NCI-H446 (cell line): ENCODE measurements at regions not wholly inside any gene's neighbourhood (a gene's known extent, or its start where the extent isn't known, plus 50 kb on each side); places are given as distances from the start of the nearest gene placed in this dataset.
"Not testable (repeated sequence)": the region's sequence is repeated elsewhere in the genome, so short reads cannot be mapped to it uniquely, and the experiment has no call there.

Experiments used
- DNase-seq, 2 experiments: peaks; one replicate each; lab custom pipeline; 2025; lab: John Stamatoyannopoulos, UW

DNA sequence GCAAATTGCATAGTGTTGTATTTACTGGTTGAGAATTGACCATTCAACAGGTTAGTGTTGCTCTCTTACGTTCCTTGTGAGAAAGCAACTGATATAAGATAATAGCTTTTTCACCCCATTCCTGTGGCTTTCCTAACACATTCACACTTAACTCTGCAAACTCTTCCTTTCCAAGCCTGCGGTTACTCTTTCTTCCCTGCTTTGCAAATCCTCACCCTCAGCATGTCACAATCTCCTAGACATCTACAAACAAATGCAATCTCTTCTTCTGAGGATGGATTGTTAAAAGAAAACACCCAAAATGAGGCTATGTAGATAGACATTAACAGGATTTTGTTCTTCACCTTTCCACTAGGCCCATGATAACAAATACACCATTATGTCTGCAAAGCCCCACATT lies 771.7 kb upstream of the PCDH7 start:
- no peak for DNase-seq

DNA sequence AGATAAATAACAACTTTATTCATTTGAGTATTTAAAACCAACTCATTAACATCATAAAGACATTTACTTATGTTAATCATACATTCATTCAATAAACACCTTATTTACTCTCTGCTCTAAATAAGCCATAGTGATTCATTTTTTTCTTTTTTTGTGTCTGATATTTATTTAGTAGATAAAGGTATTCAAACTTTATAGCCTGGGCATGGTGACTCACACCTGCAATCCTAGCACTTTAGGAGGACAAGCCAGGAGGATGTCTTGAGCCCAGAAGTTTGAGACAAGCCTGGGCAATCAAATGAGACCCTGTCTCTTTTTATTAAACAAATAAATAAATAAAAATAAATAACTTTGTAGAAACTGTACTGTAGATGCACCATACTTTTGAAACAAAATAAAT lies 771.3 kb upstream of the PCDH7 start:
- DNase-seq = no peak

DNA sequence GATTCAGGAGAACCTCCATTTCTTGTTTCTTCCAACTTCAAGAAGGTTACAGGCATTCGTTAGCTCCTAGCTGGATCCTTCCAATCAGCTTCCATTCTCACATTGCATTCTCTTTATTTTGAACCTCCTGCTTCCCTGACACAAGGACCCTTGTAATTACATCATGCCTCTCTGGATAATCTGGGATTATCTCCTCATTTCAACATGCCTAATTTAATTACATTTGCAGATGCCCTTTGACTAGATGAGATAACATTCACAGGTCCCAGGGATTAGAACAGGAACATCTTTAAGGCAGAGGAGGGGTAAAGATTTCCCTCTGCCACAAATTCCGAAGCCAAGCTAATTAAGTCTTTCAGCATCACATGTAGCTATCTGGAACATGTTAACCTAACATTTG lies 753.8 kb upstream of the PCDH7 start:
- no peak for DNase-seq

DNA sequence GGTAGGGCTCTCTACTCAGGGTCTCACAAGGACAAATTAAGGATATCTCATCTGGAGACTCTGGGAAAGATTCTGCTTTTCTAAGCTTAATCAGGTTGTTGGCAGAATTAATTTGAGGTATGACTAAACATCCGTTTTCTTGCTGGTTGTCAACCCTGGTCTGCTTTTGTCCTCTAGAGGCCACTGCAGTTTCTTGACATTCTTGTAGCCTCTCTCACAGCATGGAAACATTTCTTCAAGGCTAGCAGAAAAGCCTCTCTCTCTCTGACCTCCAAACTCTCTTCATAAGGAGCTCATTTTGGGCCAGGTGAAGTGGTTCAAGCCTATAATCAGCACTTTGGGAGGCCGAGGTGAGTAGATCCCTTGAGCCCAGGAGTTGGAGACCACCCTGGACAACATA lies 749.5 kb upstream of the PCDH7 start:
- DNase-seq = peak in 1 of 2 experiments; percentile 5

DNA sequence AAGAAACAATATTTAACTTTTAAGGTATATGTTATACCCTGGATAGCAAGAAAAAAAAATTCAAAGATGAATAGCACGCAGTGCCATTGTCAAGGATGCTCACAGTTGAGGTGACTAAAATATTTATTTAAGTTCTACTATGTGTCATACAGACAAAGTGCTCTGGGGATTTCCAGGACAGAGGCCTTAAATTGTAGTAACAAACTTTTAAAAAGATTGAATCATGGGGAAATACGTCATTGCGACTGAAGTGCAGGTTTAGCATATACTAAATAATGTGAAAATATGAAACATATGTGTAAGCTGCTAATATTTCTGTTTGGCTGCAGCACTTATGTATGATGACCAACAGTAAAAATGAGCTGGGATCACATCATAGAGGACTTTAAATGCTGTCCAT lies 748.0 kb upstream of the PCDH7 start:
- no peak for DNase-seq

DNA sequence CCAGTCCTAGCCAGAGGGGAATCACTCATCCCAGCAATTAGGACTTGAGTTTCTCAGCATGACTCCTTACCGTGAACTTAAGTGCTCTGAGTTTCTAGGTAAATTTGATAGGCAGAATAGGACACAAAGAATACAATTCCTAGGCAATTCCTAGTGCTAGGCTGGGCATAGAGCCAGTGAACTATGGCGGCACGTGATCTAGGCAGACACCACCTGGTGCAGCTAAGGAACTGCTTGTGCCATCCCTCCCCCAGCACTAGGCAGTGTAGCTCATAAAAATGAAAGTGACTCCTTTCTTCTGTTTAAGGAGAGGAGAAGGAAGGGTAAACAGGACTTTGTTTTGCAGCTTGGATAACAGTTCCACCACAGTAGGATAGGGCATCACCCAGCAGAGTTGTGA lies 736.3 kb upstream of the PCDH7 start:
- peak in 1 of 2 experiments; percentile 7 for DNase-seq

DNA sequence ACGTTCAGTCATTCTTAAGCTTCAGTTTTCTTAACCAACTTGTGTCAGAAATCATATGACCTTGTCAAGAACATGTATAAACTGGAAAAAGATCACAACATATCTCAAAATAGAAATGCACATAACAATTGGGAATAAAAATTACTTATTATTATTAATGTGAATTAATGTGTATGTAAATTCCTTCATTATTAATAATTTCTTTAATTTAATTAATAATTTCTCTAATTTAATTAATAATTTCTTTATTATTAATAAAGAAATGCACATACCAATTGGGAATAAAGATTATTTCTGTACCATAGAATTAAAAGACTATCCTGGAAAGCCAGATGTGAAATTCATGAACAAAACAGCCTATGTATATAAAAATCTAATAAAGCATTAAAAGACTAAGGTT lies 718.5 kb upstream of the PCDH7 start:
- no peak for DNase-seq

DNA sequence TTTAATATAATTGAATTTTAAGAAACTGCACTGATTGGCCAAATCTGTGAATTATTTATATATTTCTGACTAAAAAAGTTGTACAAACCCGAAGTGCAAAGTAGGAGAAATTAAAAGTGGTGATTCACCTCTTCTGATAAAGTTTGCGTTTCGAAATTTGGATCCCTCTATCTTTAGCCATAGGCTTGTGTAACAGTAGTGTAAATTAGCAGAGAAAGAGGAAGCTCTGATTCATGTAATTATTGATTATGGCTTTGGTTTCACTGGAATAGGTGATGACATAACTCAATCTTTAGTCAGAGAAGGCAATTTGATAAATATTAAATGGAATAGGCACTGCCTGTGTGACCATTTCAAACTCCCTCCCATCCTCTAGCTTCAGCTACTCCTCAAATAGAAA lies 717.8 kb upstream of the PCDH7 start:
- DNase-seq = no peak

DNA sequence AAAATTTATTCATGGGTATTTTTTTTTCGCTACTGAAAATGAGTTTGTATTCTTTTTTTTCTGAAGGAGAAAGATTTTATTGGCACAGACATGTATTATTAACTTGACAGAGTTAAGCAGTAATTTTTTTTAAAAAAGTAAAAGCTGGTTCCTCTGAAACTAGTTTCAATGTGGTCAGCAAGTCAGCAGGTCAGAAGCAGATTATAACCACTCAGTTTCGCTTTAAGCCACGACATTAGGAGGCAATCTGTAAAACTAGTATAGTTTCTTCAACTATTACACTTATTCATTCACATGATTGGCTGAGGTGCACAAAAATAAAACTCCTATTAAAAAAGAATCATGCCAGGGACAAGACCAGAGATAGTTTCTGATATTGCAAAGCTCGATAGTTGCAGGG lies 714.2 kb upstream of the PCDH7 start:
- no peak for DNase-seq

DNA sequence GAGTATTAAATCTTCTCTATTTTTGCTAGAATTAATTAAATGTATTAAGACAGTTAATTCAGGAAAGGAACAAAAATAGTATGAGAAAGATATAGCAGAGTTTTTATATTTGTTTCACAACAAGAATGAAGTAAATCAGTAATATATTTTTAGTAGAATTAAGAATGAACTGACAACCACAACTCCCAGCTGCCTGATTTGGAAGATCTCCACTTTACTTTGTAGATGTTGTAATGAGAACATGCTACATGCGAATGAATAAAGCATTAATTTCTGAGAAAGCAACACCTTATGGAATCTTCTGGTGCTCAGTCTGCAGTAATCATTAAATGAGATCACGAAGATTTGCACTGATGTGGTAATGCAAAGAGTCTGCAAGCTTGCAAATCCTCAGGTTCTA lies 695.6 kb upstream of the PCDH7 start:
- no peak for DNase-seq

DNA sequence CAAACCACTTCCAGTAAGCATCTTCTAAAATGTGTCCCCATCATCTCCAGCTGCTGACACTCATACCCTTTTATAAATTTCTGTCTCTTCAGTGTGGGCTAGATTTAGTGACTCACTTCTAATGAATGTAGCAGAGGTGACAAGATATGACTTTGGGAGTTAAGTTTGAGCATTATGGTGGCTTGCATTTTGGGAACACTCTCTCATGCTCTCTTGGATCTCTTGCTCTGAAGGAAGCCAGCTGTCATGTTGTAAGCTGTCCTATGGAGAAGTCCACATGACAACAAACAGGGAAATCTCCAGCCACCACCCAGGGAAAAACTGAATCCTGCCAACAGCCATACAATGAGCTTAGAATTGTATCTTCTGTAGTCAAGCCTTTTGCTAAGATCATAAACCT lies 691.3 kb upstream of the PCDH7 start:
- no peak for DNase-seq

DNA sequence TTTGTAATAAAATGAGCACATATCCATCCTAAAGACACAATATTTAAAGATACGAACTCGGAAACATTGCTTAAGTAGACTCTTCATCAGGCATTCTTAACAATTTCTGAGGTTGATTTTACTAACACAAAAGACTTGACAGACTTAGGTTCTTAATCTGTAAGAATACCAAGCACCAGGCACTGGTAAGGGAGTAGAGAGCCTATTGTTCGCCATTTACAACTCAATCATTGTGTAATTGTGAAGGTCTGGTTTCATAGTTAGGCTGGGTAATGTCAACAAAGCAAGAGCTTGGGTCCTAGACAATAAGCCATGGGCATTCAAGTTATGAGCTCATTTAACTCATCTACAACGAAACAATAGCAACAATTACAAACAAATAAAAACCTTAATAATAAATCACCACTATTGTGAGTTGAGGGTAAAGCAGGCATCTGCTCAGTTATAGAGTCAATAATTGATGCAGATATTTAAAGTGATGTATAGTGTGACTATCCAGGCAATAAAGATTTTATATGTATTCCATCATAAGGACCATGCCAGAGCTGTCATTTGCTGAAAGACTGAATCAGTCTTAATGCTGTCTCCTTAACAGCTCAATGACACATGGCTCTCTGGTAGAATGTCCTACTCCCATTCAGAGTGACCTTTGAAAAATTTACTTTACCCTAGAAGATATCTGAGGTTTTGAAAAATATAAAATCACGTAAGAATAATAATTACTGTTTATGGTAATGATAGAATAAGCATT lies 664.0 kb upstream of the PCDH7 start:
- no peak for DNase-seq

DNA sequence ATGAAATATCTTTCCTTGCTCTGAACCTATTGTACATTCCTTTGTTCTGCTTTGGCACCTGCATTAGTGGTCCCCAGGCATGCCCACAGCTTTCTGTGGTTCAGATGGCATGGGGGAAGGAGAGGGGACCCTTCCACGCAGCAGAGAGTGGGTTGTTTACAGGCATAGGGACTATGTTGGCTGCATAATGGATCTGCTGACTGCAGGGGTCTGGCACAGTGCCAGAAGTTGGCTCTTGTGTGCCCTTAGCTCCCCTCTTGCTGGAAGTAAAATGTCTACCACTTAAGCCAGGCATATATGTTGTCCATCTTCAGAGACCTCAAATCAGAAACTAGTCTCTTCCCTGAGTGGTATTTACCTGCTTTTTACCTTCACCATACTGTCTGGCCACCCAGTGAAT lies 651.9 kb upstream of the PCDH7 start:
- peak in 1 of 2 experiments; percentile 20 for DNase-seq

DNA sequence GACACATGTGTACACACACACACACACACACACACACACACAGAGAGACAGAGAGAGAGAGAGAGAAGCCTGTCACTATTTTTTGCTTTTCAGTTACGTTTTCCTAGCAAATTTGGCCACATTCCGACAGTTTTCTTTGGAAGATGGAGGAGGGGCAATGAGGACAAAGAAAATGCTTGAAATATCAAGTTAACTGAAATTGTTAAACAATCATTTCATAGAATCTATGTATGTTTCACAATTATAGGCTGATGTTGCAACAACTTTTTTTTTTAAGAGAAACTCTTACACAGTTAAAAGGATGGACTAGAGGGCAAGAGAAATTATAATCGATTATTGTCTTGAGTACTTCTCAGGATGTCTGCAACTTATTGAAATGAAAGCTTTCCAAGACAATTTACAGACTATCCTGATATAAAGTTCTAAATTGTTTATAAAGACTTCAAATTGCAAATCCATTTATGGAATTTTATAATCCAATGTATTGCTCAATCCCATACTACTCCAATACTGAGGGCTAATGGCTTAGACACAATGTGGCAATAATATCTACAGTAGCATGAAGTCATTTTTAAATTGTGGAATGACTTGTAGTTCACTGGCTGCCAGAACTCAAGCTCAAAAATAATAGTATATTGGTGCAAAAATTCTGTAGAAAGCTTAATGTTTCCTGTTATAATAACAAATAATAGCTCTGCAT lies 647.0 kb upstream of the PCDH7 start:
- no peak for DNase-seq

DNA sequence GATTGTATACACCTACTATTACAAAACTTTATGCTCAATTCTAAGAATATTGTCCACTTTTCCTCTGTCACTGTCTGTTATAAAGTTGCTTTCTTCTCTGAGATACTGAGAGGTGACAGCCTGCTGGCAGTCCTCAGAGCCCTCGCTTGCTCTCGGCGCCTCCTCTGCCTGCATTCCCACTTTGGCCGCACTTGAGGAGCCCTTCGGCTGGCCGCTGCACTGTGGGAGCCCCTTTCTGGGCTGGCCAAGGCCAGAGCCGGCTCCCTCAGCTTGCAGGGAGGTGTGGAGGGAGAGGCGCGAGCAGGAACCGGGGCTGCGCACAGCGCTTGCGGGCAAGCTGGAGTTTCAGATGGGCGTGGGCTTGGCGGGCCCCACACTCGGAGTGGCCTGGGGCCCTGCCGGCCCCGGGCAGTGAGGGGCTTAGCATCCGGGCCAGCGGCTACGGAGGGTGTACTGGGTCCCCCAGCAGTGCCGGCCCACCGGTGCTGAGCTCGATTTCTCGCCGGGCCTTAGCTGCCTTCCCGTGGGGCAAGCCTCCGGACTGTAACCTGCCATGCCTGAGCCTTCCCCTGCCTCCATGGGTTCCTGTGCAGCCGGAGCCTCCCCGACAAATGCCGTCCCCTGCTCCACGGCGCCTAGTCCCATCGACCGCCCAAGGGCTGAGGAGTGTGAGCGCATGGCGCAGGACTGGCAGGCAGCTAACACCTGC lies 627.6 kb upstream of the PCDH7 start:
- not testable (repeated sequence) for DNase-seq

DNA sequence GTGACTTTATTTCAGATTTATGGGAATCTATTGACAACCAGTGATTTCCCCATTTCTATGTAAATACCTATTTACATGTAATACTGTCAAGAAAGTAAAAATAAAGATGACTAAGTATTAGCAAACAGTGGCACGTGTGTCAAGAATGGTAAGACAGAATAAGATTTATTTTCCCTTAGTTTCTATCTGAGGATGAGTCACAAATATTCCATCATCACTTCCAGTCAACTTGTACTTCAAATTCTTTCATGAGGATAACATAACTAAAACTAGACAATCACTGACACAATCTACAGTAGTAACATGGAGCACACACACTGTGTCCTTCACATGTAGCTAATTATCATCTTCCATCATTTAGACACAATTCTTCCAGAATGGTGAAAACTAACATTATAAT lies 625.3 kb upstream of the PCDH7 start:
- no peak for DNase-seq

DNA sequence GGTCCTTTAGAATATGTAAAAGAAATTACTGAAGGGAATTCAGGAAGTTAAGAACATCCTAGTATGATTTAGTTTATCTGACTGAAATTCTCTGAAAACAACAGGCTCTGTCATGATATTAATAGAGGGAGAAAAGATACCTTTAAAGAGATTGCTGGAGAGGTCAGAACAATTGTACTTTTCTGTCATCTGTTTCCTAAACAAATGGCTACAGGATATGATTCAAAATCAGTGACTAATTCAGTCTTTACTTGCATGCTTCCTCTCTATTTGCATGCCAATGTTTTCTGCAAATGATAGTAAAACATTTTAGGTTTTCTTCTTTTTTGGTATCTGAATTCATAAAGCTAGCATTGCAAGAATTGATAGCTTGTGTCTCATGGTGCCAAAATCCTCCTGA lies 616.7 kb upstream of the PCDH7 start:
- no peak for DNase-seq

DNA sequence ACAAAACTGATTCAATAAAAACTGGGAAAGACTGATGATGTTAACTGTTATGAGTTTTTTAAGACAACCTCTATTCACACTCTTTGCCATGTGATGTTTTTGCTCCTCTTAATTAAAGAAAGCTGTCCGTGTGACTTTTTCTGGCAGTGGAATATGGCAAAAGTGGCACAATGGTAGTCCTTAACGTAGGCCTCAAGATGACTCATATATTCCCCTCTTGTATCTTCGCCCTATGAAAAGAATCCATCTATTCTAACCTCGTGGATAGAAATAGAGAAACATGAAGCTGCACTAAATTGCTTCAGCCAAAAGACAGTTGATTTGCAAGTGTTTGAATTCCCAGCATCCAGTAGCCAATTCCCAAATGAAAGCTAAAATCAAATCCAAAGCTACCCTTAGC lies 603.8 kb upstream of the PCDH7 start:
- DNase-seq = no peak

DNA sequence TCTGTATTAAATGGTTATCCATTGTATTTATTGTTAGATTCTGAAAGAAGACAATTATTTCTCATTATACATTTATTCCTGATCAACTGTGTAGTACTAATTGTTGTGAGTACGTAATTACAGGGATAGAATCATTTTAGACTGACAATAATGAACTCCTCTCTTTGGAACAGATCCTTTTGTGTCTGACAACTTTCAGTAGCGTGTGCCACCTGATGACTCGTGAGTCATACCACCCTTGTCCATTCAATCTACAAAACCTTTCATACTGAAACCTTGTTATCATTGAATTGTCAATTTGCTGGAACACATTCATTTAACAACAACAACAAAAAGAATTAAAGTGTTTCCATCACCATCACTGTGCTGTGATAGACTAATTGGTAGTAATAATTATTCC lies 602.7 kb upstream of the PCDH7 start:
- no peak for DNase-seq

DNA sequence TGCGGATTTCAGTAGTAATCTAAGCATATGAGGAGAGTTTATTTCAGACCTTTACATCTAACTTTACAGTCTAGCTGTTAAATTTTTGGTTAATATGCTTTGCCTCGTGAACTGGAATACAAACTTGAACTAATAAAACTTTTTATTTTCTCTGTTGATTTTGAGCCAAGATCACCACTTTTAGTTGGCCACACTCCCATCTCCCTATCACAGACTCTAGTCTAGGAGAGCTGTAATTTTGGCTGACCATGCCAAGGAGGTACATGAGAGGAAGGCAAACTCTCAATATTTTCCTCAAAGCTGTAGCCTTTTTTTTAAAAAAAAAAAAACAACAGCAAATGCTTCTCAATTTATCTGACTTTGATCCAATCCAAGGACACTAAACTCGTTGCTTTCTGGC lies 597.5 kb upstream of the PCDH7 start:
- no peak for DNase-seq

DNA sequence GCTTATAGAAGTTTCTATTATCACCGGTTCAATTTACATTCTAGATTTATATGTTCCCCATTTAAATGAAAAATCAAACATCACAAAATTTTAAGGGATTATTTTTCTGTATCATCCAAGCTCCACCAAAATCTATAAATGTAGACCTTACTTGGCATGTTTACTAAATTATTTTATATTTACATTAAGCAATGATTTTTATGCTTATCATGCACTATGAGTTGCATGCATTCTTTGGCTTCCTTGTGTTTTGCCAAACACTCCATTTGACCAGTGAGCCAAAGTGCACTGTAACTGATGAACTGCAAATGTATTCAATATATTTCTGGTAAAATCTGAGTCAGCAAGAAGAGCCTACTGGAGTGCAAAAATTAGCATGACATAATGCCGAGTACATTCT lies 595.5 kb upstream of the PCDH7 start:
- not testable (repeated sequence) for DNase-seq

DNA sequence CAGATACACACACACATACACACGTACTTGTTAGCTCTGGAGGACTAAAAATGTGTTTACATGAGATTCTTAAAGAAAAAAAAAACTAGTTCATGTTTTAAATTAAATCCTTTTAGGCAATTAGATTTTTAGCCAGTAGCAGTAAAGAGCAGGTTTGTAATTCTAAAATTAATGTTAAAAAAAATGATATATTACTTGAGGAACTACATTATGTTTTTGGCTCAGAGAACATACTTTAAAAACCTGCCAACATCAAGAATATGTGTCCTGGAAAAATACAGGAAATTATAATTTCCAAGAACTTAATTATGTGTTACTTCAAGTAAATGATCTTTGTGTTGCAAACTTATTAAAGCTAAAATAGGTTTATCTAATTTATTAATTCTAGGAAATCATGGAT lies 594.3 kb upstream of the PCDH7 start:
- DNase-seq = no peak

DNA sequence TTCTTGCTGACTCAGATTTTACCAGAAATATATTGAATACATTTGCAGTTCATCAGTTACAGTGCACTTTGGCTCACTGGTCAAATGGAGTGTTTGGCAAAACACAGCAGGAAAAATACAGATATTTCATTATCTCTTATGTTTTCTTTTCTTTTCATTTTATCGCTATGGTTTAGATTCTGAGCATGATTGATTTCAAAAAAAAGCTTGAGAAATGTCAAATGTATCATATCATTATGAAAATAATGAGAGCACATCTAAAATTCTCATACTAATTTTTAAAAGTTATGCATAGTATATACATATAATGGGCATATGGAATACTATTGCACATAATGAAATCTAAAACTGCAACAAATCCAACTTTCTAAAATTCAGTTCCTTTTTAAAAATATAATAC lies 593.8 kb upstream of the PCDH7 start:
- DNase-seq = no peak
